Endothelial cell of umbilical vein (primary cell): ENCODE measurements at regions not wholly inside any gene's neighbourhood (a gene's known extent, or its start where the extent isn't known, plus 50 kb on each side); places are given as distances from the start of the nearest gene placed in this dataset.

Experiments
- BruUV-seq: library from RNA; stranded (reverse); fragments of 400-500 nt; replicated peaks from 2 replicates; lab custom pipeline; 2021; lab: Mats Ljungman, UMichigan
- CTCF ChIA-PET: fragments of 300-600, 350-600 bp; sonication (Branson Sonifier 250); formaldehyde crosslinking; loops from one replicate; lab custom pipeline; 2021; ENCODE audit warnings: antibody characterized with exemption, inconsistent platforms; lab: Charles Lee
- POLR2A ChIA-PET: fragments of 300-600, 350-600 bp; sonication (Branson Sonifier 250); formaldehyde crosslinking; loops from one replicate; lab custom pipeline; 2021; ENCODE audit warnings: antibody characterized with exemption, inconsistent platforms; lab: Charles Lee
- DNase-seq: peaks from one replicate; pipeline ENCODE4 v3.0.0-alpha.2; 2011; ENCODE audit warnings: low read depth, low spot score
- FAIRE-seq: peaks from 2 replicates; lab custom pipeline; 2011; peaks lifted over from hg19 to GRCh38; lab: Jason Lieb, UNC
- H2AFZ ChIP-seq: 2 replicates; pipeline ENCODE4 v1.6.0; 2012; ENCODE audit warnings: low read depth, low read length, control low read depth, inconsistent platforms
- H3K27ac ChIP-seq: 2 replicates; pipeline ENCODE4 v1.5.1; 2011; ENCODE audit warnings: low read depth, mild to moderate bottlenecking, control low read depth, low read length, moderate library complexity; ENCODE audit not compliant: insufficient read depth
- H3K27me3 ChIP-seq, 2 experiments: 2 replicates each; pipeline versions ENCODE4 v1.6.0 to v1.6.1; 2011; ENCODE audit warnings: low read length in 2 of 2, mixed read lengths in 1 of 2; ENCODE audit not compliant: control insufficient read depth in 2 of 2, insufficient read depth in 2 of 2
- H3K36me3 ChIP-seq, 2 experiments: 2 replicates in 1 of 2; 3 replicates in 1 of 2; pipeline ENCODE4 v1.5.1; 2011; ENCODE audit warnings: low read length in 2 of 2, mild to moderate bottlenecking in 1 of 2, moderate library complexity in 1 of 2; ENCODE audit not compliant: control insufficient read depth in 2 of 2, insufficient read depth in 2 of 2; ENCODE audit errors: extremely low read depth in 1 of 2
- H3K4me1 ChIP-seq: 3 replicates; pipeline ENCODE4 v1.5.1; 2011; ENCODE audit warnings: mild to moderate bottlenecking, low read length; ENCODE audit not compliant: control insufficient read depth, insufficient read depth; ENCODE audit errors: extremely low read depth
- H3K4me2 ChIP-seq: 2 replicates; pipeline ENCODE4 v1.6.1; 2011; ENCODE audit warnings: low read length, control low read depth, mixed read lengths; ENCODE audit not compliant: insufficient read depth
- H3K4me3 ChIP-seq, 3 experiments: fragments of 200-600 bp in 1 of 3; sonication (generic), shearing (Covaris generic) in 1 of 3; replicated peaks in 1 of 3; 2 replicates each; pipeline ENCODE4 v1.5.1; 2011 to 2016; ENCODE audit warnings: control low read depth in 3 of 3, low read length in 3 of 3, mild to moderate bottlenecking in 2 of 3, inconsistent platforms in 1 of 3, low read depth in 1 of 3, moderate library complexity in 1 of 3; ENCODE audit not compliant: insufficient read depth in 1 of 3
- H3K79me2 ChIP-seq: 2 replicates; pipeline ENCODE4 v1.6.0; 2012; ENCODE audit warnings: low read length, inconsistent platforms; ENCODE audit not compliant: control insufficient read depth, insufficient read depth
- H3K9ac ChIP-seq: replicated peaks from 2 replicates; pipeline ENCODE3; 2011; ENCODE audit warnings: low read length, control low read depth; ENCODE audit not compliant: insufficient read depth; ENCODE audit errors: extremely low read depth
- H3K9me1 ChIP-seq: replicated peaks from 3 replicates; pipeline ENCODE4 v1.6.0; 2011; ENCODE audit warnings: mild to moderate bottlenecking, low read length; ENCODE audit not compliant: control insufficient read depth, insufficient read depth; ENCODE audit errors: extremely low read depth
- H3K9me3 ChIP-seq: replicated peaks from 2 replicates; pipeline ENCODE4 v1.5.1; 2012; ENCODE audit warnings: low read length, inconsistent platforms; ENCODE audit not compliant: control insufficient read depth, insufficient read depth
- H4K20me1 ChIP-seq: replicated peaks from 2 replicates; pipeline ENCODE3; 2011; ENCODE audit warnings: mild to moderate bottlenecking, low read length; ENCODE audit not compliant: control insufficient read depth, insufficient read depth; ENCODE audit errors: extremely low read depth
- EZH2 ChIP-seq: IDR thresholded peaks from 2 replicates; pipeline ENCODE4 v1.6.1; 2012; ENCODE audit warnings: borderline replicate concordance, low read depth, mild to moderate bottlenecking, moderate library complexity, low read length, inconsistent platforms; ENCODE audit not compliant: severe bottlenecking
- FOS ChIP-seq: IDR thresholded peaks from 2 replicates; pipeline ENCODE4 v1.6.1; 2011; ENCODE audit warnings: mild to moderate bottlenecking, low read length, moderate library complexity, borderline replicate concordance; ENCODE audit not compliant: insufficient read depth
- GATA2 ChIP-seq: IDR thresholded peaks from 2 replicates; pipeline ENCODE4 v1.7.0; 2011; ENCODE audit warnings: low read depth, mild to moderate bottlenecking, moderate library complexity, mixed read lengths, low read length; ENCODE audit not compliant: insufficient read length, insufficient read depth
- JUN ChIP-seq: IDR thresholded peaks from 2 replicates; pipeline ENCODE4 v1.6.1; 2011; ENCODE audit warnings: borderline replicate concordance, low read depth; ENCODE audit not compliant: insufficient read length, insufficient read depth
- MYC ChIP-seq: IDR thresholded peaks from one replicate; pipeline ENCODE4 v1.6.1; 2011; ENCODE audit warnings: mild to moderate bottlenecking, low read depth, low read length
- POLR2A ChIP-seq: IDR thresholded peaks from 2 replicates; pipeline ENCODE4 v1.6.1; 2012; ENCODE audit warnings: low read depth, mild to moderate bottlenecking, control low read depth, low read length
- POLR2AphosphoS5 ChIP-seq: IDR thresholded peaks from 2 replicates; pipeline ENCODE4 v1.6.1; 2012; ENCODE audit warnings: low read depth, mild to moderate bottlenecking, control low read depth, low read length, moderate library complexity; ENCODE audit not compliant: insufficient read depth
- dilution Hi-C: fragments of 300-500 bp; cut with MboI; formaldehyde crosslinking; loops from one replicate; pipeline ENCODE4 v1.15.0; 2019; ENCODE audit warnings: low sequenced_read_pairs; ENCODE audit not compliant: extremely low pct_ligation_motif_present
- intact Hi-C: fragments of 100-400 bp; cut with micrococcal nuclease; formaldehyde crosslinking; loops from one replicate; pipeline ENCODE4 v1.10.0; 2022
- TF ChIP-seq, protein P1 (sequence below): IDR thresholded peaks from 2 replicates; pipeline ENCODE4 v1.6.1; 2011; ENCODE audit not compliant: insufficient read depth, insufficient read length
- TF ChIP-seq, protein P2 (sequence below), 2 donors: IDR thresholded peaks; 1 replicate in 1 of 2; 2 replicates in 1 of 2; pipeline ENCODE4 v1.5.1; 2011; ENCODE audit warnings: low read length in 2 of 2, mild to moderate bottlenecking in 2 of 2, moderate library complexity in 2 of 2, control low read depth in 1 of 2, inconsistent platforms in 1 of 2, low read depth in 1 of 2; ENCODE audit not compliant: insufficient read depth in 1 of 2; ENCODE audit errors: extremely low read depth in 1 of 2

DNA sequence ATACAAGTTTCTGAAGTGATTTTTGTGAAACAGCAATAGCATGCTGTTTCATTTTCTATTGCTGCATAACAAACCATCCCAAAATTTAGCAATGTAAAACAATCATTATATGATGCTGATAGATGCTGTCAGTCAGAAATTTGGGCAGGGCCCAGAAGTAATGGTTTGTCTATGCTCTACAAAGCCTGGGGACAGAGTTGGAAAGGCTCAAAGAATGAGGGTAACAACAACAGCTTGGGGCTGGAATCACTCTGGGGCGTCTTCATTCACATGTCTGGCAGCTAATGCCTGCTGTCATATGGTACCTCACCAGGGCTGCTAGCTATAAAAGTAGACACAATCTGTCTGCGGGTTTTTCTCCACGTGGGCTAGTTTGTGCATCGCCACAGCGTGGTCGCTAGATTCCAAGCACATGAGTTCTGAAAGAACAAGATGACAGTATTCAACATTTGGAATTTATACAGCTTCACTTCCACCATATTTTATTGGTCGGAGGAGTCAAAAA lies 176.5 kb downstream of the BMP4 start:
- Histone ChIP-seq H3K4me3 (no peak overlapping the region), H4K20me1 (no peaks in the 10 kb centered on the region), H3K79me2 (no peaks in the 10 kb centered on the region), H3K4me2 (no peak overlapping the region), H2AFZ (no peak overlapping the region), H3K9me3 (no peaks in the 10 kb centered on the region), H3K36me3 (no peaks in the 10 kb centered on the region), H3K27me3 (no peaks in the 10 kb centered on the region), H3K27ac (no peak overlapping the region), H3K9ac (no peak overlapping the region), H3K4me1 (no peaks in the 10 kb centered on the region), H3K9me1 (no peaks in the 10 kb centered on the region)
- intact Hi-C loops = no loop called here
- BruUV-seq = no TSS peak
- FAIRE-seq = no peak
- no peak for TF ChIP-seq MYC
- TF ChIP-seq, protein P1, sequence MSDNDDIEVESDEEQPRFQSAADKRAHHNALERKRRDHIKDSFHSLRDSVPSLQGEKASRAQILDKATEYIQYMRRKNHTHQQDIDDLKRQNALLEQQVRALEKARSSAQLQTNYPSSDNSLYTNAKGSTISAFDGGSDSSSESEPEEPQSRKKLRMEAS = no peak
- TF ChIP-seq, protein P2, sequence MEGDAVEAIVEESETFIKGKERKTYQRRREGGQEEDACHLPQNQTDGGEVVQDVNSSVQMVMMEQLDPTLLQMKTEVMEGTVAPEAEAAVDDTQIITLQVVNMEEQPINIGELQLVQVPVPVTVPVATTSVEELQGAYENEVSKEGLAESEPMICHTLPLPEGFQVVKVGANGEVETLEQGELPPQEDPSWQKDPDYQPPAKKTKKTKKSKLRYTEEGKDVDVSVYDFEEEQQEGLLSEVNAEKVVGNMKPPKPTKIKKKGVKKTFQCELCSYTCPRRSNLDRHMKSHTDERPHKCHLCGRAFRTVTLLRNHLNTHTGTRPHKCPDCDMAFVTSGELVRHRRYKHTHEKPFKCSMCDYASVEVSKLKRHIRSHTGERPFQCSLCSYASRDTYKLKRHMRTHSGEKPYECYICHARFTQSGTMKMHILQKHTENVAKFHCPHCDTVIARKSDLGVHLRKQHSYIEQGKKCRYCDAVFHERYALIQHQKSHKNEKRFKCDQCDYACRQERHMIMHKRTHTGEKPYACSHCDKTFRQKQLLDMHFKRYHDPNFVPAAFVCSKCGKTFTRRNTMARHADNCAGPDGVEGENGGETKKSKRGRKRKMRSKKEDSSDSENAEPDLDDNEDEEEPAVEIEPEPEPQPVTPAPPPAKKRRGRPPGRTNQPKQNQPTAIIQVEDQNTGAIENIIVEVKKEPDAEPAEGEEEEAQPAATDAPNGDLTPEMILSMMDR (IDR thresholded peaks at IDR 0.05; ENCODE audit: extremely low read depth in 1 of 2, insufficient read depth in 1 of 2, low read depth in 1 of 2, low read length in 2 of 2) = no peak
- TF ChIP-seq FOS = no peak
- TF ChIP-seq JUN = no peak
- TF ChIP-seq POLR2AphosphoS5 = no peak
- TF ChIP-seq POLR2A = no peak
- TF ChIP-seq GATA2 = no peak
- no peak for TF ChIP-seq EZH2
- no peak for DNase-seq
- ChIA-PET POLR2A (no interaction called here), CTCF (interaction anchor here (1.3 kb wide), 1 partner anchor 15 kb away, joined by 4 read pairs; no protein-coding TSS in a partner anchor)
- dilution Hi-C loops = no loop called here
